T-helper 2 cell treated with Interferon-gamma antibody and Interleukin-4, amounts not matched to agents 5 μg/mL and 100 μg/mL, for 36 hours (primary cell): ENCODE measurements at regions not wholly inside any gene's neighbourhood (a gene's known extent, or its start where the extent isn't known, plus 50 kb on each side); places are given as distances from the start of the nearest gene placed in this dataset.

Experiments
- DNase-seq: peaks from one replicate; pipeline ENCODE4 v3.0.0; 2021; ENCODE audit warnings: low spot score
- H3K27ac Mint-ChIP-seq: one replicate; pipeline ENCODE4 v1.8.0; 2021; ENCODE audit warnings: mild to moderate bottlenecking, mixed read lengths
- H3K27me3 Mint-ChIP-seq: one replicate; pipeline ENCODE4 v1.8.0; 2021; ENCODE audit warnings: low read depth, mixed read lengths
- H3K36me3 Mint-ChIP-seq: one replicate; pipeline ENCODE4 v1.8.0; 2021; ENCODE audit warnings: low read depth, mixed read lengths
- H3K4me1 Mint-ChIP-seq: one replicate; pipeline ENCODE4 v1.8.0; 2021; ENCODE audit warnings: low read depth, mixed read lengths
- H3K4me3 Mint-ChIP-seq: one replicate; pipeline ENCODE4 v1.8.0; 2022; ENCODE audit warnings: mild to moderate bottlenecking, moderate library complexity, mixed read lengths
- H3K9me3 Mint-ChIP-seq: one replicate; pipeline ENCODE4 v1.8.0; 2021; ENCODE audit warnings: mixed read lengths

- H3K4me3 Mint-ChIP-seq, result no peak overlapping the region
- H3K27me3 Mint-ChIP-seq, result no peaks in the 10 kb centered on the region
- DNase-seq, result no peak
- no peaks in the 10 kb centered on the region for H3K9me3 Mint-ChIP-seq
- no peak overlapping the region for H3K27ac Mint-ChIP-seq
- H3K4me1 Mint-ChIP-seq, result no peaks in the 10 kb centered on the region
- H3K36me3 Mint-ChIP-seq, result no peaks in the 10 kb centered on the region
Observed at GRCh38 chr2:128879161-128879560, 560.5 kb upstream of the HS6ST1 start.

GRCh38 chr2:128894896-128895295 lies 576.2 kb upstream of the HS6ST1 start:
- DNase-seq, result no peak
- no peaks in the 10 kb centered on the region for H3K9me3 Mint-ChIP-seq
- H3K27ac Mint-ChIP-seq, result no peak overlapping the region
- H3K4me1 Mint-ChIP-seq, result no peaks in the 10 kb centered on the region
- H3K27me3 Mint-ChIP-seq, result no peaks in the 10 kb centered on the region
- no peak overlapping the region for H3K4me3 Mint-ChIP-seq
- no peaks in the 10 kb centered on the region for H3K36me3 Mint-ChIP-seq

GRCh38 chr2:128901572-128902391 lies 583.1 kb upstream of the HS6ST1 start:
- no peaks in the 10 kb centered on the region for H3K36me3 Mint-ChIP-seq
- DNase-seq, result no peak
- H3K9me3 Mint-ChIP-seq, result no peaks in the 10 kb centered on the region
- no peaks in the 10 kb centered on the region for H3K4me1 Mint-ChIP-seq
- H3K27me3 Mint-ChIP-seq, result no peaks in the 10 kb centered on the region
- no peak overlapping the region for H3K27ac Mint-ChIP-seq
- H3K4me3 Mint-ChIP-seq, result no peak overlapping the region

- Mint-ChIP-seq H3K27me3 (no peaks in the 10 kb centered on the region), H3K27ac (no peak overlapping the region), H3K9me3 (no peaks in the 10 kb centered on the region), H3K4me1 (no peaks in the 10 kb centered on the region), H3K36me3 (no peaks in the 10 kb centered on the region), H3K4me3 (no peak overlapping the region)
- no peak for DNase-seq
Observed at GRCh38 chr2:128903637-128904036, 585.0 kb upstream of the HS6ST1 start.

- Mint-ChIP-seq H3K4me1 (no peaks in the 10 kb centered on the region), H3K36me3 (no peaks in the 10 kb centered on the region), H3K9me3 (peaks cover 5% of the 10 kb centered on the region), H3K27ac (no peak overlapping the region), H3K4me3 (no peak overlapping the region), H3K27me3 (no peaks in the 10 kb centered on the region)
- DNase-seq, result no peak
Observed at GRCh38 chr2:128911276-128911675, 592.6 kb upstream of the HS6ST1 start.

- Mint-ChIP-seq H3K4me1 (no peaks in the 10 kb centered on the region), H3K36me3 (no peaks in the 10 kb centered on the region), H3K27ac (no peak overlapping the region), H3K9me3 (peaks cover 14% of the 10 kb centered on the region), H3K4me3 (no peak overlapping the region), H3K27me3 (no peaks in the 10 kb centered on the region)
- no peak for DNase-seq
Observed at GRCh38 chr2:128914320-128914719, 595.7 kb upstream of the HS6ST1 start.

- Mint-ChIP-seq H3K4me3 (no peak overlapping the region), H3K36me3 (no peaks in the 10 kb centered on the region), H3K9me3 (peaks cover 7% of the 10 kb centered on the region), H3K27me3 (no peaks in the 10 kb centered on the region), H3K27ac (no peak overlapping the region), H3K4me1 (no peaks in the 10 kb centered on the region)
- no peak for DNase-seq
Observed at GRCh38 chr2:128921751-128922150, 603.1 kb upstream of the HS6ST1 start.

- no peaks in the 10 kb centered on the region for H3K36me3 Mint-ChIP-seq
- H3K27me3 Mint-ChIP-seq, result no peaks in the 10 kb centered on the region
- no peaks in the 10 kb centered on the region for H3K4me1 Mint-ChIP-seq
- H3K9me3 Mint-ChIP-seq, result peaks cover 4% of the 10 kb centered on the region
- H3K27ac Mint-ChIP-seq, result no peak overlapping the region
- DNase-seq, result no peak
- no peak overlapping the region for H3K4me3 Mint-ChIP-seq
Observed at GRCh38 chr2:128922154-128922553, 603.5 kb upstream of the HS6ST1 start.

GRCh38 chr2:128925631-128926030 lies 607.0 kb upstream of the HS6ST1 start:
- Mint-ChIP-seq H3K36me3 (no peaks in the 10 kb centered on the region), H3K27ac (no peak overlapping the region), H3K4me1 (no peaks in the 10 kb centered on the region), H3K4me3 (no peak overlapping the region), H3K9me3 (no peaks in the 10 kb centered on the region), H3K27me3 (no peaks in the 10 kb centered on the region)
- no peak for DNase-seq

- H3K27me3 Mint-ChIP-seq, result no peaks in the 10 kb centered on the region
- no peaks in the 10 kb centered on the region for H3K36me3 Mint-ChIP-seq
- no peak overlapping the region for H3K4me3 Mint-ChIP-seq
- DNase-seq, result no peak
- no peak overlapping the region for H3K27ac Mint-ChIP-seq
- no peaks in the 10 kb centered on the region for H3K4me1 Mint-ChIP-seq
- H3K9me3 Mint-ChIP-seq, result no peaks in the 10 kb centered on the region
Observed at GRCh38 chr2:128930101-128930500, 611.4 kb upstream of the HS6ST1 start.

- DNase-seq, result no peak
- Mint-ChIP-seq H3K27me3 (no peaks in the 10 kb centered on the region), H3K9me3 (no peaks in the 10 kb centered on the region), H3K4me3 (no peak overlapping the region), H3K36me3 (no peaks in the 10 kb centered on the region), H3K27ac (no peak overlapping the region), H3K4me1 (no peaks in the 10 kb centered on the region)
Observed at GRCh38 chr2:128940378-128940777, 621.7 kb upstream of the HS6ST1 start.

- no peak overlapping the region for H3K4me3 Mint-ChIP-seq
- no peak overlapping the region for H3K27ac Mint-ChIP-seq
- no peaks in the 10 kb centered on the region for H3K4me1 Mint-ChIP-seq
- no peaks in the 10 kb centered on the region for H3K36me3 Mint-ChIP-seq
- DNase-seq, result no peak
- H3K27me3 Mint-ChIP-seq, result no peaks in the 10 kb centered on the region
- H3K9me3 Mint-ChIP-seq, result no peaks in the 10 kb centered on the region
Observed at GRCh38 chr2:128941751-128942150, 623.1 kb upstream of the HS6ST1 start.

GRCh38 chr2:128949360-128949759 lies 630.7 kb upstream of the HS6ST1 start:
- Mint-ChIP-seq H3K9me3 (peaks cover 10% of the 10 kb centered on the region), H3K4me1 (no peaks in the 10 kb centered on the region), H3K27me3 (no peaks in the 10 kb centered on the region), H3K27ac (no peak overlapping the region), H3K36me3 (no peaks in the 10 kb centered on the region), H3K4me3 (no peak overlapping the region)
- no peak for DNase-seq

- no peak overlapping the region for H3K4me3 Mint-ChIP-seq
- DNase-seq, result no peak
Observed at GRCh38 chr2:128950758-128951157, 632.1 kb upstream of the HS6ST1 start.

GRCh38 chr2:128958241-128958640 lies 639.6 kb upstream of the HS6ST1 start:
- H3K4me3 Mint-ChIP-seq, result no peak overlapping the region
- no peak overlapping the region for H3K27ac Mint-ChIP-seq
- H3K9me3 Mint-ChIP-seq, result no peaks in the 10 kb centered on the region
- no peak for DNase-seq
- H3K27me3 Mint-ChIP-seq, result no peaks in the 10 kb centered on the region
- H3K36me3 Mint-ChIP-seq, result no peaks in the 10 kb centered on the region
- H3K4me1 Mint-ChIP-seq, result no peaks in the 10 kb centered on the region

More at GRCh38 chr2:128950758-128951157, 632.1 kb upstream of the HS6ST1 start:
- Mint-ChIP-seq H3K27me3 (no peaks in the 10 kb centered on the region), H3K36me3 (no peaks in the 10 kb centered on the region), H3K27ac (no peak overlapping the region), H3K4me1 (no peaks in the 10 kb centered on the region), H3K9me3 (peaks cover 10% of the 10 kb centered on the region)
